Glutamatergic neuron (in vitro differentiated cells): ENCODE measurements at regions not wholly inside any gene's neighbourhood (a gene's known extent, or its start where the extent isn't known, plus 50 kb on each side); places are given as distances from the start of the nearest gene placed in this dataset.
"Not testable (repeated sequence)": the region's sequence is repeated elsewhere in the genome, so short reads cannot be mapped to it uniquely, and the experiment has no call there.

Source experiments
- DNase-seq: peaks from one replicate; pipeline ENCODE4 v3.0.0; 2022
- H3K27ac Mint-ChIP-seq: one replicate; pipeline ENCODE4 v1.8.0; 2020; ENCODE audit warnings: mild to moderate bottlenecking, mixed read lengths, inconsistent platforms; ENCODE audit not compliant: unreplicated experiment
- H3K27me3 Mint-ChIP-seq: one replicate; pipeline ENCODE4 v1.8.0; 2020; ENCODE audit warnings: mild to moderate bottlenecking, moderate library complexity, mixed read lengths, inconsistent platforms; ENCODE audit not compliant: unreplicated experiment
- H3K36me3 Mint-ChIP-seq: one replicate; pipeline ENCODE4 v1.8.0; 2020; ENCODE audit warnings: mild to moderate bottlenecking, mixed read lengths, inconsistent platforms; ENCODE audit not compliant: unreplicated experiment
- H3K4me1 Mint-ChIP-seq: one replicate; pipeline ENCODE4 v1.8.0; 2020; ENCODE audit warnings: mild to moderate bottlenecking, low read depth, mixed read lengths, inconsistent platforms; ENCODE audit not compliant: unreplicated experiment
- H3K4me3 Mint-ChIP-seq: one replicate; pipeline ENCODE4 v1.8.0; 2020; ENCODE audit warnings: mild to moderate bottlenecking, mixed read lengths, inconsistent platforms; ENCODE audit not compliant: unreplicated experiment
- H3K9me3 Mint-ChIP-seq: one replicate; pipeline ENCODE4 v1.8.0; 2020; ENCODE audit warnings: mild to moderate bottlenecking, moderate library complexity, mixed read lengths, inconsistent platforms; ENCODE audit not compliant: unreplicated experiment
- CTCF ChIP-seq: fragments of 200-600 bp; sonication (generic); IDR thresholded peaks from one replicate; pipeline ENCODE4 v1.5.0; 2021; ENCODE audit not compliant: partially characterized antibody, unreplicated experiment

- Mint-ChIP-seq H3K36me3 (peaks cover 10% of the 10 kb centered on the region), H3K4me3 (no peak overlapping the region), H3K9me3 (peaks cover 6% of the 10 kb centered on the region), H3K27ac (no peak overlapping the region), H3K4me1 (peaks cover 5% of the 10 kb centered on the region), H3K27me3 (peaks cover 2% of the 10 kb centered on the region)
- no peak for DNase-seq
- TF ChIP-seq CTCF, result no peak
These were observed 122.3 kb upstream of the ITGA6 start for GRCh38 chr2:172305066-172305465.

- Mint-ChIP-seq H3K27ac (no peak overlapping the region), H3K36me3 (peaks cover 5% of the 10 kb centered on the region), H3K27me3 (peaks cover 2% of the 10 kb centered on the region), H3K4me3 (no peak overlapping the region), H3K9me3 (peaks cover 6% of the 10 kb centered on the region), H3K4me1 (peaks cover 5% of the 10 kb centered on the region)
- no peak for TF ChIP-seq CTCF
- DNase-seq, result no peak
These were observed 119.6 kb upstream of the ITGA6 start for GRCh38 chr2:172307800-172308199.

GRCh38 chr2:172308253-172308935 is 119.0 kb upstream of the ITGA6 start:
- peaks cover 5% of the 10 kb centered on the region for H3K4me1 Mint-ChIP-seq

GRCh38 chr2:172311921-172312345 is 115.5 kb upstream of the ITGA6 start:
- no peak for DNase-seq
- Mint-ChIP-seq H3K4me3 (no peak overlapping the region), H3K27me3 (no peaks in the 10 kb centered on the region), H3K4me1 (peaks cover 2% of the 10 kb centered on the region), H3K9me3 (peaks cover under 1% of the 10 kb centered on the region), H3K27ac (no peak overlapping the region), H3K36me3 (peaks cover 2% of the 10 kb centered on the region)
- TF ChIP-seq CTCF, result no peak

More at GRCh38 chr2:172308253-172308935, 119.0 kb upstream of the ITGA6 start:
- Mint-ChIP-seq H3K4me3 (no peak overlapping the region), H3K27me3 (peaks cover 2% of the 10 kb centered on the region), H3K27ac (no peak overlapping the region), H3K36me3 (peaks cover 5% of the 10 kb centered on the region), H3K9me3 (peaks cover 6% of the 10 kb centered on the region)
- TF ChIP-seq CTCF, result no peak
- no peak for DNase-seq

GRCh38 chr2:172313715-172314341 is 113.6 kb upstream of the ITGA6 start:
- no peaks in the 10 kb centered on the region for H3K9me3 Mint-ChIP-seq
- no peak for DNase-seq
- H3K4me3 Mint-ChIP-seq, result no peak overlapping the region
- no peaks in the 10 kb centered on the region for H3K4me1 Mint-ChIP-seq
- no peaks in the 10 kb centered on the region for H3K27me3 Mint-ChIP-seq
- TF ChIP-seq CTCF, result no peak
- no peak overlapping the region for H3K27ac Mint-ChIP-seq
- no peaks in the 10 kb centered on the region for H3K36me3 Mint-ChIP-seq

- not testable (repeated sequence) for H3K36me3 Mint-ChIP-seq, H3K4me1 Mint-ChIP-seq, H3K9me3 Mint-ChIP-seq, H3K27me3 Mint-ChIP-seq, DNase-seq, H3K4me3 Mint-ChIP-seq, H3K27ac Mint-ChIP-seq
These were observed 112.3 kb upstream of the ITGA6 start for GRCh38 chr2:172315070-172315469.
